ENCODE measurements at regions not wholly inside any gene's neighbourhood (a gene's known extent, or its start where the extent isn't known, plus 50 kb on each side); places are given as distances from the start of the nearest gene placed in this dataset.
A peak's percentile ranks its signal among the peaks of the same experiment; 100 is the strongest.
"Not testable (repeated sequence)": the region's sequence is repeated elsewhere in the genome, so short reads cannot be mapped to it uniquely, and the experiment has no call there.

GRCh38 chr3:30407651-30408050 lies 198.8 kb upstream of the TGFBR2 start:
- DNase-seq (ENCODE audit: low read depth in 2 of 3, low spot score in 2 of 3) = no peak

DNA sequence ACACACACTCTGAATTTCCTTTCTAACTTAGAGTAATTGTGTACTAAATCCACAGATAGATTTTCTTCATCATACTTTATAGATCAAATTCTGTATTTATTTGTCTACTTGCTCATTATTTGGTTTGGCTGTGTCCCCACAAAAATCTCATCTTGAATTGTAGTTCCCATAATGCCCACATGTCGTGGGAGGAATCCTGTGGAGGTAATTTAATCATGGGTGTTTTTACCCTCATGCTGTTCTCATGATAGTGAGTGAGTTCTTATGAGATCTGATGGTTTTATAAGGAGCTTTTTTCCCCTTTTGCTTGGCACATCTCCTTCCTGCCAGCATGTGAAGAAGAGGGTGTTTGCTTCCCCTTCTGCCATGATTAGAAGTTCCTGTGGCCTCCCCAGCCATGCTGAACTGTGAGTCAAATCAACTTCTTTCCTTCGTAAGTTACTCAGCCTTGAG lies 198.3 kb upstream of the TGFBR2 start:
- no peak for DNase-seq (ENCODE audit: low read depth in 2 of 3, low spot score in 2 of 3)

- no peak for DNase-seq (ENCODE audit: low read depth in 2 of 3, low spot score in 2 of 3)
These were observed 188.0 kb upstream of the TGFBR2 start for GRCh38 chr3:30418443-30418842.

DNA sequence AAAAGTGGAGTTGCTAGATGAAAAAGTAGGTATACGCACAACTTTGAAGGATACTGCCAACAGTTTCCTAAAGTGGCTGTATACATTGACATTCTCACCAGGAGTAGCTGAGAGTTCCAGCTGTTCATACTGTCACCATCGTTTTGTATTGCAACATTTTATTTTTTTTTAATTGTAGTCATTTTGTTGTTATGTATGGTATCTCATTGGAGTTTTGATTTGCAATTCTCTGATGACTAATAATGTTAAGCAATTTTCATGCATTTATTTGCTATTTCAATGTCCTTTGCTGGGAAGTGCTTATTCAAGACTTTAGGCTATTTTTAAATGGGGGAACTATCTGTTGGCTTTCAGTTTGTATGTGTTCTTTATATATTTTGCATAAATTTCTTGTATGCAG lies 185.1 kb upstream of the TGFBR2 start:
- DNase-seq (ENCODE audit: low read depth in 2 of 3, low spot score in 2 of 3) = no peak

- no peak for DNase-seq (ENCODE audit: low read depth in 2 of 3, low spot score in 2 of 3)
These were observed 180.0 kb upstream of the TGFBR2 start for GRCh38 chr3:30426293-30426993.

DNA sequence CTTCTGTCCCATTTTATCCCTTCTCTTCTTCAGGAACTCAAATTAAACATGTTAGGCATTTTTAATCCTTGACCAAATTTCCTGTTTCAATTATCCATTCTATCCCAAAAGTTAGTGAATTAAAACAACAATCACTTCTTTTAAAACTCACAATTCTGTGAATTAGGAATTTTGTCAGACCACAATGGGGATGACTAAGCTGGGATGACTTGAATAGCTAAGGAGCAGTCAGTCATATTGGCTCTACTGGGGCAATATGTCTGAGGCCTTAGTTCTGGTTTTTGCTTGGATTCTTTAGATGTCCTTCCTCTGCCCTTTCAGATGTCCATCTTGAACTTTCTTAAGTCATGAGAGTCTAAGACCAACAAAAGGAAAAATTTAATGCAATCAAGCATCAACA lies 178.2 kb upstream of the TGFBR2 start:
- no peak for DNase-seq (ENCODE audit: low read depth in 2 of 3, low spot score in 2 of 3)

DNA sequence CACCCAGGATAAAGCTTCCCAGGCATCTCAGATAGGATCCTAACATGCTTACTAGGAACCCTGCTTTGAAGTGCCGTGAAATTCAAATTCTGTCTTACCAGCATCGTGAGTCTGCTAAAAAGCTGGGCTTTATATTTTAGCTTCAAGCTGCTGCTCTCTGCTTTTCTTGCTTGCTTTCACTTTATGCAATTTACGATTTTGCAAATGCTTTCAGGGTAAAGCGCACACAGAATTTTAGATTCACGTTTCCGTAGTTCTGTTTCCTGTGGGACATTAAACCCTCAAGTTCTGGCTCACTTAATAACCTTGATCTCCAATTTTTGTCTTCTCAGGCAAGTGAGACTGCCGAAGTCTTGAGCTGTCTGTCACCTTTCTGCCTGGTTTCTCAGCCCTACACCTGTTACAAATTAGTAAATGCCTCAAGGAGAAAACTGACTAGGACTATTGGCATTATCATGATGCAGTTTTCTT lies 170.5 kb upstream of the TGFBR2 start:
- DNase-seq (ENCODE audit: low read depth in 2 of 3, low spot score in 2 of 3) = peak in 1 of 3 donors; percentile 37

- DNase-seq (ENCODE audit: low read depth in 2 of 3, low spot score in 2 of 3) = no peak
These were observed 169.2 kb upstream of the TGFBR2 start for GRCh38 chr3:30437171-30437601.

- DNase-seq (ENCODE audit: low read depth in 2 of 3, low spot score in 2 of 3) = no peak
These were observed 168.3 kb upstream of the TGFBR2 start for GRCh38 chr3:30438126-30438525.

DNA sequence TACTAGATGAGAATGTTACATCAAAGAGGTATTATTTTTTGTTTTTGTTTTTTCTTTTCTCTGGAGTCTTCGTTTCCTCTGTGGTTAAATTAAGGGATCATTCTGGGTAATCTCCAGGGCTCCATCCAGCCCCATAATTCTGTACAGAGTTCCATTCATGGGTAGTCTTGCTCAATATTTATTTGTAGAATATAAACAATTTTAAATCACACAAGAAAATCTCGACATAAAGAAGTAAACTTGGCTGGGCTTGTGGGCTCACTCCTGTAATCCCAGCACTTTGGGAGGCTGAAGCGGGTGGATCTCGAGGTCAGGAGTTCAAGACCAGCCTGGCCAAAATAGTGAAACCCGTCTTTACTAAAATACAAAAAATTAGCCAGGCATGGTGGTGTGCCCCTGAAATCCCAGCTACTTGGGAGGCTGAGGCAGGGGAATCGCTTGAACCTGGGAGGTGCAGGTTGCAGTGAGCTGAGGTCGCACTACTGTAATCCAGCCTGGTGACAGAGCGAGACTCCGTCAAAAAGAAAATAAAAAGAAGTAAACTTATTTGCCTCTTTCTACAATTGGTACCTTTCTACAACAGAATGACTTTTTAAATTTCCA lies 166.8 kb upstream of the TGFBR2 start:
- no peak for DNase-seq (ENCODE audit: low read depth in 2 of 3, low spot score in 2 of 3)

GRCh38 chr3:30440147-30440604 lies 166.2 kb upstream of the TGFBR2 start:
- no peak for DNase-seq (ENCODE audit: low read depth in 2 of 3, low spot score in 2 of 3)

DNA sequence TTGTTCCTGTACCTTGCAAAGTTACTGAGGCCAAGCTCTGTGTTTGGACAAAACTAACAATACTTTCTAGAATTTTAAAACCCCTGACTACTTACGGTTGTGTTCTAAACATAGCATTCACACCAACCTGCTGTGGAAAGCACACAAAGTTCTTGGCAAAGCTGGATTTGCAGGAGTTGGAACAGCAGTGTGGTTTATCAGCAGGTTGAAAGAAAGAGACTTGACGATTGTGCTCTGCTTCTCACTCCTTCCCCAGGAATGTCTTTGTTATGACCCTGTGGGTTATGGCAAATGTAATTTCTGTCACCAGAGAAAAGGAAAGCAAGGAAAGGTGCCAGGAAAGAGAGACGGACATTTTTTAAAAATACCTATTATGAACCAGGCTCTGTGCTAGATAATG lies 165.5 kb upstream of the TGFBR2 start:
- no peak for DNase-seq (ENCODE audit: low read depth in 2 of 3, low spot score in 2 of 3)

DNA sequence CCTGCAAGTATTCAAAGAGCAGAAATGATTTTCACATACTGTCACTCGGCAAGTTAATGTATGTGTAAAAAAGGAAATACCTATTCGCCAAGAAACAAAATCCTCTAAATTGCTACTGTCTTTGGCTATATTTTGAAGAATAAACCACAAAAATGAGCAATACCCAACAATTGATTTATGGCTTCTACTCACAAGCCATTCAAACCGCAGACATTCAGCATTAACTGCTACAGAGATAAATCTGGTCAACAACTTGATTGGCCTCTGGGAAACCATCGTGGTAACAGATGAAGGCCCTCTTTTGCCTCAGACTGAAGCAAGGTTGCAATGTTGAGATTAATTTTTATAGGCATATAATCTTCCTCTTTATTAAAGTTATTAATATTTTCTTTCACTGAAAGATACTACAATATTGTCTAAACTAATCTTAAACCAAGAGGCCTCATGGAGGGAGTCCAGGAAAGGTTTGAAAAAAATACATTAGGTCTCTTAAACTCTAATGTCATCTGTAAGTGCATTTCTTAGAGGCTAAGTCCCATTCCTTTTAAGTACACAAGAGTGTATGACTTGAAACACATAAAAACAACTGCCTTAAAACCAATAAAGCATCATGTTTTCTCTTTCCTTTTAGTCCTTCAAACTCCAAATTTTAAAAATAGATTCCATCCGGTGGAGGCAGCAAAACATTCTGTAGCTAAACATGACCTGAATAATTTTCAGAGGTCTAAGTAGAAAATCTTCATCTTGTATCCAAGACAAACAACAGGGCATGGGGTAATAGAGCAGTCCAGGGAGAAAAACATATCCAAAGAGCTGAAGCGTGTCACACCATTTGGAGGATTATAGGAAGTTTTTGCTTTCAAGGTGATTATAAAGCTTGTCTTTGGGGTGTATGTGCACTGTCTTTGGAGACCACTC lies 162.4 kb upstream of the TGFBR2 start:
- peak in 2 of 3 donors; percentile 9 to 58 for DNase-seq (ENCODE audit: low read depth in 2 of 3, low spot score in 2 of 3)

DNA sequence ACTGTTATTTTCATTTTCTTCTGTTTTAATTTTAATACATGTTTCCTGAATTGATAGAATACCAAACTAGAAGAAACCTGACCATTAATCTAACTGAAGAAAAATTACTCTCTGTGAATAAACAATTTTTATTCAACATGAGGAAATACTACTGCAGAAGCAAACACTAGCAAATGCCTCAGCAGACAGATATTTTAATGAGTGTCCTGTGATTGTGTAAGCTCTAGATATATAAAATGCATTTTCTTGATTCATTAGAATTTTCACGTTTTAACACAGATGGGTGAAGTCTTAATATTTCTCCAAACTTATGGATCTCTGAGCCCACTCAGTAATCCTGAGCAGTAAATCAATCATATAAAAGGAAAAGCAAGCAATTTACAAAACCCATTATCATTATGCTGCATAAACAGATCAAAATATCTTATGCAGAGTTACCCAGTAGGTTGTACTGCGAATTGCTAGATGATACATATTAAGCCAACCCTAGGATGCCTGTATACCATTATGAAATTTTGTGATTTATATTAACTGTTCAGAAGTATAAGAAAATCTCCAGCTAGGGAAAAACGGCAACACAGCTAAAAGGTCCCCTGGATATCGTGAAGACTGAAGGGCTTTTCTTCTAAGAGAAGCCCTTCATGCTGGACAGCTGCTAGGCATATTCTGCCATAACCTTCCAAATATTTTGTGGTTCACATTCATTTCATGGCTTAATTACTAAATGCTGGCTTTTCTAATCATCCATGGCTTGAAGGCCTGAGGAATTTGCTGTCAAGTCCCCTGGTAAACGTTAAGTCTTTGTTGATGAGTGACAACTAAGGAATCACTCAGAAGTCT lies 157.7 kb upstream of the TGFBR2 start:
- no peak for DNase-seq (ENCODE audit: low read depth in 2 of 3, low spot score in 2 of 3)

- DNase-seq (ENCODE audit: low read depth in 2 of 3, low spot score in 2 of 3) = no peak
These were observed 157.1 kb upstream of the TGFBR2 start for GRCh38 chr3:30449290-30449632.

GRCh38 chr3:30452446-30452845 lies 154.0 kb upstream of the TGFBR2 start:
- no peak for DNase-seq (ENCODE audit: low read depth in 2 of 3, low spot score in 2 of 3)

DNA sequence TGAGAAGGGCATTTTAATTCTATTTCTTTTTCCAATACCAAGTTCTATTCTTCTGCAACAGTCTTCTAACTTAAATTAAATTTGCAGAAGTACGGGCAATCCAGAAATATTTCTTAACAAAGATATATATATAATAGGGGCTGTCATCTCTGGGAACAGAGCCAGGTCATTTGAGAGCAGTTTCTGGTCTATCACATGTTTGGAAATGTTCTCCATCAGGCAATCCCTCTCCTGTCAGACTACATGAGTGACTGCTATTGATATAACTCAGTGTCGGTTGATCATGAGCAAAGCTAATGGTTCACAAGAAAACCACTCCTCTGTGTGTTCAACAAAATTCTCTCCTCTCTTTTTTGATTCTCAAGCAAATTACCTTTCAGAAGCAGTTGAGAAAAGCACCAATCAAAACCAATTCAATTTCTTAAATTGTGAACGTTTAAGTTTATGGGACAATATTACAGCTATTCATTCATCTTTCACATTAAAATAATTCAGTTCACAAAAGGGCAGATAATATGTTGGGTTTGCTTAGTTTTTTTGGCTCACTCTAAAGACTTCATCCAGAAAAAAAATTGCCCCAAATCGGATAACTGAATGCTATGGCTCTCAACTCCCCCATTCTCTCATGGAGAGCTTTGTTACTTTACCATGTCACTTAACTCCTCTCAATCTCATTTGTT lies 152.9 kb upstream of the TGFBR2 start:
- DNase-seq (ENCODE audit: low read depth in 2 of 3, low spot score in 2 of 3) = peak in 1 of 3 donors; percentile 65

GRCh38 chr3:30454636-30455035 lies 151.8 kb upstream of the TGFBR2 start:
- DNase-seq (ENCODE audit: low read depth in 2 of 3, low spot score in 2 of 3) = no peak

GRCh38 chr3:30455112-30455511 lies 151.3 kb upstream of the TGFBR2 start:
- DNase-seq (ENCODE audit: low read depth in 2 of 3, low spot score in 2 of 3) = not testable (repeated sequence)

- DNase-seq (ENCODE audit: low read depth in 2 of 3, low spot score in 2 of 3) = no peak
These were observed 150.6 kb upstream of the TGFBR2 start for GRCh38 chr3:30455840-30456239.

All from hematopoietic multipotent progenitor cell (in vitro differentiated cells).